ENCODE measurements at regions not wholly inside any gene's neighbourhood (a gene's known extent, or its start where the extent isn't known, plus 50 kb on each side); places are given as distances from the start of the nearest gene placed in this dataset.
"Not testable (repeated sequence)": the region's sequence is repeated elsewhere in the genome, so short reads cannot be mapped to it uniquely, and the experiment has no call there.

- not testable (repeated sequence) for DNase-seq
These were observed 213.7 kb upstream of the ADRA1D start for GRCh38 chr20:4462801-4463200.

- no peak for DNase-seq
These were observed 210.0 kb upstream of the ADRA1D start for GRCh38 chr20:4459081-4459480.

- no peak for DNase-seq
These were observed 208.8 kb upstream of the ADRA1D start for GRCh38 chr20:4457566-4458543.

- DNase-seq: no peak
These were observed 206.9 kb upstream of the ADRA1D start for GRCh38 chr20:4455996-4456395.

GRCh38 chr20:4455301-4455701 lies 206.2 kb upstream of the ADRA1D start:
- no peak for DNase-seq

- DNase-seq: no peak
These were observed 205.0 kb upstream of the ADRA1D start for GRCh38 chr20:4454111-4454510.

- DNase-seq: no peak
These were observed 204.3 kb upstream of the ADRA1D start for GRCh38 chr20:4453359-4453758.

- no peak for DNase-seq
These were observed 202.5 kb upstream of the ADRA1D start for GRCh38 chr20:4451487-4452081.

- DNase-seq: no peak
These were observed 201.0 kb upstream of the ADRA1D start for GRCh38 chr20:4449957-4450715.

- no peak for DNase-seq
These were observed 196.7 kb upstream of the ADRA1D start for GRCh38 chr20:4445784-4446183.

- DNase-seq: no peak
These were observed 196.2 kb upstream of the ADRA1D start for GRCh38 chr20:4445331-4445730.

- DNase-seq: no peak
These were observed 195.3 kb upstream of the ADRA1D start for GRCh38 chr20:4444404-4444803.

- DNase-seq: no peak
These were observed 193.9 kb upstream of the ADRA1D start for GRCh38 chr20:4443016-4443415.

GRCh38 chr20:4441871-4442270 lies 192.8 kb upstream of the ADRA1D start:
- DNase-seq: no peak

- DNase-seq: no peak
These were observed 192.1 kb upstream of the ADRA1D start for GRCh38 chr20:4441191-4441590.

GRCh38 chr20:4439461-4439860 lies 190.4 kb upstream of the ADRA1D start:
- DNase-seq: no peak

- DNase-seq: no peak
These were observed 188.0 kb upstream of the ADRA1D start for GRCh38 chr20:4437131-4437530.

GRCh38 chr20:4435671-4436455 lies 186.8 kb upstream of the ADRA1D start:
- no peak for DNase-seq

GRCh38 chr20:4435225-4435624 lies 186.1 kb upstream of the ADRA1D start:
- no peak for DNase-seq

- no peak for DNase-seq
These were observed 185.6 kb upstream of the ADRA1D start for GRCh38 chr20:4434681-4435080.

GRCh38 chr20:4431446-4431845 lies 182.4 kb upstream of the ADRA1D start:
- DNase-seq: no peak

- DNase-seq: not testable (repeated sequence)
These were observed 181.7 kb upstream of the ADRA1D start for GRCh38 chr20:4430826-4431225.

Measured in NCI-H1092 (cell line).